ENCODE measurements at regions not wholly inside any gene's neighbourhood (a gene's known extent, or its start where the extent isn't known, plus 50 kb on each side); places are given as distances from the start of the nearest gene placed in this dataset.

GRCh38 chr12:90023207-90023900, 314.7 kb upstream of the ATP2B1 start:
- DNase-seq (ENCODE audit: low read depth) = no peak
- TF ChIP-seq CTCF (conservative IDR thresholded peaks at IDR 0.05; ENCODE audit: low read depth, low read length) = no peak
- no peak overlapping the region for H3K4me3 ChIP-seq (ENCODE audit: low read depth, low read length)

GRCh38 chr12:90021795-90022440, 313.3 kb upstream of the ATP2B1 start:
- TF ChIP-seq CTCF (conservative IDR thresholded peaks at IDR 0.05; ENCODE audit: low read depth, low read length) = no peak
- H3K4me3 ChIP-seq (ENCODE audit: low read depth, low read length) = no peak overlapping the region
- DNase-seq (ENCODE audit: low read depth) = no peak

GRCh38 chr12:90020881-90021280, 312.2 kb upstream of the ATP2B1 start:
- no peak for TF ChIP-seq CTCF (conservative IDR thresholded peaks at IDR 0.05; ENCODE audit: low read depth, low read length)
- no peak for DNase-seq (ENCODE audit: low read depth)
- H3K4me3 ChIP-seq (ENCODE audit: low read depth, low read length) = no peak overlapping the region

GRCh38 chr12:90020436-90020835, 311.8 kb upstream of the ATP2B1 start:
- DNase-seq (ENCODE audit: low read depth) = no peak
- H3K4me3 ChIP-seq (ENCODE audit: low read depth, low read length) = no peak overlapping the region
- no peak for TF ChIP-seq CTCF (conservative IDR thresholded peaks at IDR 0.05; ENCODE audit: low read depth, low read length)

GRCh38 chr12:90020014-90020413, 311.4 kb upstream of the ATP2B1 start:
- TF ChIP-seq CTCF (conservative IDR thresholded peaks at IDR 0.05; ENCODE audit: low read depth, low read length) = no peak
- no peak for DNase-seq (ENCODE audit: low read depth)
- no peak overlapping the region for H3K4me3 ChIP-seq (ENCODE audit: low read depth, low read length)

GRCh38 chr12:90017316-90017715, 308.7 kb upstream of the ATP2B1 start:
- H3K4me3 ChIP-seq (ENCODE audit: low read depth, low read length) = no peak overlapping the region
- no peak for DNase-seq (ENCODE audit: low read depth)
- TF ChIP-seq CTCF (conservative IDR thresholded peaks at IDR 0.05; ENCODE audit: low read depth, low read length) = no peak

- H3K4me3 ChIP-seq (ENCODE audit: low read depth, low read length) = no peak overlapping the region
- no peak for TF ChIP-seq CTCF (conservative IDR thresholded peaks at IDR 0.05; ENCODE audit: low read depth, low read length)
- DNase-seq (ENCODE audit: low read depth) = no peak
Observed at GRCh38 chr12:90015228-90015627, 306.6 kb upstream of the ATP2B1 start.

All from epithelial cell of proximal tubule (primary cell).